ENCODE measurements at regions not wholly inside any gene's neighbourhood (a gene's known extent, or its start where the extent isn't known, plus 50 kb on each side); places are given as distances from the start of the nearest gene placed in this dataset.
"Not testable (repeated sequence)": the region's sequence is repeated elsewhere in the genome, so short reads cannot be mapped to it uniquely, and the experiment has no call there.

DNA sequence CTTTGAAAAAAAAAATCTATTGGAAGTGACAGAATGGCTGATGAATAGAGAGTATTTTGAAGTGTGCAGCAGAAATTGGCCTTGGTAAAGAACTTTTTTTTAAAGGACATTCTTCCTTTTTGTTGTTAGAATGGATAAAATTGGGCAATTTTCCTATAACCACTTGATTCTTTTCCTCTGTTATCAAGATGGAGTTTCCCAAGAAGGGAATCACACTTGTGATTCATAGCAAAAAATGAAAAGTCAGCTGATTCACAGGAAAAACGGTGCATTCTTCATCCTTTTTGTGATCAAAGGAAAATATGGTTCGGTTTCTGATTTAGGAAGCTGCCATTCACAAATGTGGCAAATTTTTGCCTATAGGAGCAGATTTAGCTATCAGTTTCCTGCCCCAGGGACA lies 486.8 kb downstream of the GBE1 start:
- DNase-seq, result no peak

DNA sequence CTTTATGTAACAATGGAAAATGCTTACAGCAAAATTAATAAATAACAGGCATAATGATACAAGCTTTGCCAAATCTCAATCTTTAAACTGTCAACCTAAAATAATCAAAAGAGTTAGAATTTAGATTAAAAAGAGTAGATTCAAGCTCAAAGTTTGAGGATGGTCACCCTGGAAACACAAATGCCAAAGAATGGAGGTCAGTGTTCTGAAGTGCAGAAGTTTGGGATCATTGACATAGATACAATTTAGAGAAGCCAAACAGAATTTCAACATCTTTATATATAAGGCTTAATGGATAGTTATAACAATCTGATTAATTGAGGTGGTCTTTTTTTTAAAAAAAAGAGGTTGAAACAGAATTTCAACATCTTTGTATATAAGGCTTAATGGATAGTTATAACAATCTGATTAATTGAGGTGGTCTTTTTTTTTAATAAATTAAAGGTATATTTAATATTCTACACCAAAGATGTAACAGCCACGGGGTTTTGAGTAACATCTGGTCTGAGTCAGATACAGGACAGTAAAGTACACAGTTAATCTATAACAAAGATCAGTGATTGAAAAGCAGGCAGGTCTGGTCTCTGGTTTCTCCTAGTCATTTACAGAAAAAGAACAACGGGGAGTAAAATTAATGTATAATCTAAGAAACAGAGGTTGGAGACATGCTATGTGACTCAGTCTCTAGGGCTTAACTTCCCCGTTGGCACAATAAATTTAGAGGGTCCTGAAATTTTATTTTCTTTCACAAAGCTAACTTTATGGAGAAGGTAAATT lies 490.7 kb downstream of the GBE1 start:
- no peak for DNase-seq

GRCh38 chr3:81268526-81268925 lies 492.9 kb downstream of the GBE1 start:
- DNase-seq, result no peak

DNA sequence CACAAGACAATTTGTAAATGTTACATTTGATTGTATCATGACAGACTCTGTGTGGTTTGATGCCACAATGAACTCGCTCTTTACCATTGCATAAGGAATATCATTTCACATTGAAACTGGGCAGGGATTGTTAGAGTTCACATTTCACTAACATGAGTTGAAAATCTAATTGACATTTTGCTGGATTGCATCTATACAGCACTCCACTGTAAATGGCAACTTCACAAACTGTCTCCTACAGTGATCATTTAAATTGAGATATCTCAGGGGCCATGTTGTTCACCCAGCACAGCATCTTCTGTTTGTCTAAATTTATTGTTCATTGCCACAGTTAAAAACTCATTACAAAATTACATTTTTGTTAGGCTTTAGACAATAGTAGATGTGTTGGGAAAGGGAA lies 499.4 kb downstream of the GBE1 start:
- DNase-seq, result no peak

DNA sequence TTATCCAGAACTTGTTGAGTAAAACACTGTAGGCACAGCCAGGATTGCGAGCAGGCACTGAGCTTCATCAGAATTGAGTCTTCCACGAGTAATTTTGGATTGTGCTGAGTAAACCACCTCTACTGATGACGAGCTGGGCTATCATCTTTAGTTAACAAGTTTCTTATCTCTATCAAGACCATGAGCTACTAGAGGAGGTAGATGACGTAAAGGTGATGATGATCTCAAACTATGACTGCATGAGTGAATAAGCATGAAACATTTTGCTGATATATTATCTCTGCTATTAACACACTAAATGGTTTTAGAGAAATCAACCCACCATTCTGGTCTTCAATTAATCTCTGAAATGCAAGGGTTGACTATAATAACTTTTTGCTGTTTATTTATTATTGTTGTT lies 506.0 kb downstream of the GBE1 start:
- DNase-seq, result no peak

GRCh38 chr3:81251096-81251495 lies 510.3 kb downstream of the GBE1 start:
- DNase-seq, result no peak

DNA sequence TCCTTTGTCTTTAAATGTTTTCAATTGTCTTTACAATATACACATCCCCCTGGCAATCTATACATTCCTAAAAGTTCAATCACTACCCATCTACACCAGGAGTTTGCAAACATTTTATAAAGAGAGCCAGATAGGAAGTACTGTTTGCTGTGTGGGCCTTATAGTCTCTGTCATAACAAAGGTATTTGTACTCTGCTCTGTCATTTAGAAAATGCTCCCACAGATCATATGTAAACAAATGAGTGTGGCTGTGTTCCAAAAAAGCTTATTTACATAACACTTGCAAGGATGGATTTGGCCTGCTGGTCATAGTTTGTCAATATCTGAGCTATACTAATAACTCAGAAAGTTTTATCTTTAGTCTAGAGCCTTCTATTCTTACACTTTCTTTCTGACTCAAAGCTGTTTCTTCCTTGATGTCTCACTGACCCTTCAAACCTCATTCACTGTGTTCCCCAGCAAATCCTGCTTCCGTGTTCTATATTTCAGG lies 511.9 kb downstream of the GBE1 start:
- DNase-seq, result no peak

DNA sequence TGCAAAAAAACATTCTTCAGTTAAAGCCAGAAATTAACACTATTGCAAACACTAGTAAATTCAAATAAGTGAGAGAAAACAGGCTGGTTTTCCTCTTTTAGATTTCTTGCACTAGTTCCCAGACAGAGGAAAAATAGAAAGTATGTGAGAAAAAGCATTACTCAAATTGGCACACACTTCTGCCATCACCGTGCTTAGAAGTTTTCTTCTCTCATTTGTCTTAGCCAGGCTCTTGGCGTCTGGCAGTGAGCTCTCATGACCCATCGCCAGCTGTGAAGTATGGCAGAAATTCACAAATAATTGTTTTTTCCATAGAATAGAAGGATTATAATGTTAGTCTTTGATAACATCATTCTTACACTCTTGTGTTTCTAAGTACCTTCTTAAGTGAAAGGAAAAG lies 515.9 kb downstream of the GBE1 start:
- DNase-seq, result no peak

GRCh38 chr3:81245043-81245442 lies 516.4 kb downstream of the GBE1 start:
- DNase-seq, result no peak

GRCh38 chr3:81244231-81244630 lies 517.2 kb downstream of the GBE1 start:
- DNase-seq, result no peak

GRCh38 chr3:81242871-81243270 lies 518.6 kb downstream of the GBE1 start:
- DNase-seq, result no peak

DNA sequence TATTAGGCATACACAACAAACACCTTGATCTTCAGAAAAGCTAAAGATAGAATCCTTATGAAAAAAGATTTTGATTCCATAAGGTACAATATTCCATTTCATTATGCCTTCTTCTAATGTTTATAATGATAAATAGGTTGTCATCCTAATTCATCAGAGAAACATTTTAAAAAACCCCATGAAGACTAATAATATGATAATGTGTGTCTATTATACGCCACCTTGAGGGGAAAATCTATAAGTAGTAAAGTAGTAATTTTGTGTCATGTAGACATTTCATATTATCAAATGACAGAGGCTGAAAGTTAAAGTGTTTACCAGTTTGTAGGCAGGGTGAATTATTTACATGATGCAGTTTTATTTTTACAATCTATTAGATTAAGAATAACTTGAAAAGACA lies 524.3 kb downstream of the GBE1 start:
- DNase-seq, result no peak

GRCh38 chr3:81218023-81218422 lies 543.4 kb downstream of the GBE1 start:
- no peak for DNase-seq

DNA sequence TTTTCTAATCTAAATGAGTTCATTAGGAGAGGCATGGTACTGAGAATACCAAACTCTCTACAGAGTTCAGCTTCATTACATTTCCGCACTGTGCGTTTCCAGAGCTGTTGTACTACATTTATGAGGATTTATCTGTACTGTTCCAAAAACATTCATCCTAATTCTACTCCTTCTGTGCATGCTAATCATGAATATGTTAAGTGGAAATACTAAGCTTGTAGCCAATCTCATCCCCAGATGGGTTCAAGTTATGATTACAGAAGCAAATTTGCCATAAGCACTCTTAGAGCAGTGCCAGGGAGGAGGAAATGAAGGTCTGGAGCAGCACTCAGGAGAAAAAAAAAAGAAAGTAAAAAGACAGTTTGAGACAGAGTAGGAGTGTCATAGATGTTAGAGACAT lies 544.3 kb downstream of the GBE1 start:
- no peak for DNase-seq

GRCh38 chr3:81216192-81216591 lies 545.3 kb downstream of the GBE1 start:
- no peak for DNase-seq

DNA sequence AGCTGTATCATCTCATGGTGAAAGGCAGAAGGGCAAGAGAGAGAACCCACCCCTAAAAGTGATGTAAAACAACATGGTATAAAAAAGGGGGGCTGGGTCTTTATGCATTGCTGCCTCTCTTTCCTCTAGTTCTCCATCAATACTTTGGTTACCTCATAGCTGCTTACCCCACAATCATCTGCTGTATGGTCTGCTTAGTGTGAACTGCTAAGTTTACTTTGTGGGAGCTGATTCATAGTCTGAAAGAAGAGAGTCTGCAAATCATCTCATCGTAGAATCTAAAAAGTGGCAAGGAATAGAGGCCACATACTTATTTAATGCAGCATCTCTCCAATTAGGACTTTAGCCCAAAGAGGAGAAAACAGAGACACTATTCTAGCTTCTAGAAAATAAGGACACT lies 546.8 kb downstream of the GBE1 start:
- no peak for DNase-seq

DNA sequence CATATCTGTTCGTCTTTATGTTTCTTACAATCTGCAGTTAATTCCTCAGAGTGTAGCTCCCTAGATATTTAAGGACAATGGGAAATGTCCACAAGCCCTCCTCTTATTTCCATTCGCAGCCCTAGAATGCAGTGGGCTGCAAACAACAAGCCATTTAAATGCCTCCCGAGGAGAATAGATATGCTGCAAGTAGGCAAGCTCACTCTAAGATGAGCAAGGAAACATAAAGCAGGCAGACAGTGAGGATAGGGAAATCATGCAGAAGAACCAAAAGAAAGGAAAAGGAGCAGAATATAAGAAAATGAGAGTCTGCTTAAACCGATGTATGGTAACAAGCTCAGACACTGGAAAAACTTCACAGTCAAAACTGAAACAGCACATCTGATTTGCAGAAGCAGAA lies 561.9 kb downstream of the GBE1 start:
- DNase-seq, result no peak

GRCh38 chr3:81198756-81199155 lies 562.7 kb downstream of the GBE1 start:
- DNase-seq, result no peak

DNA sequence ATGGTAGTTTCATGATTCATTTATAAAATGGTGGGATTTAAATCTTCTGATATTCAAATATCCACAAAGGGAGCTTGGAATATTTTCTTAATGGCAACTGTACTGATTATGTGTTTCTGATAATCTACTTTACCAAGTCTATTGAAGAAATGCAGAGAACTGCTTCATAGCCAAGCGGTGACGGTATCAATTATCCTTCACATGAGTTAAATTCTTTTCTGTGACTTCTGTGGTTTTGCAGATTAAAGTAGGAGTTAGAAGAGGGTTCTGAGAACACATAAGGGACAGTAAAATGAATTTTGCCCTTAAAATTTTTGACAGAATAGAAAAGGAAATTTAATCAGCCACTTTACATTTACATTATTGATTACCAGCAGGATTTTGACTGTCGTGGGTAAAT lies 563.2 kb downstream of the GBE1 start:
- DNase-seq, result no peak

- no peak for DNase-seq
Observed at GRCh38 chr3:81197386-81197785, 564.1 kb downstream of the GBE1 start.

GRCh38 chr3:81195478-81195877 lies 566.0 kb downstream of the GBE1 start:
- no peak for DNase-seq

DNA sequence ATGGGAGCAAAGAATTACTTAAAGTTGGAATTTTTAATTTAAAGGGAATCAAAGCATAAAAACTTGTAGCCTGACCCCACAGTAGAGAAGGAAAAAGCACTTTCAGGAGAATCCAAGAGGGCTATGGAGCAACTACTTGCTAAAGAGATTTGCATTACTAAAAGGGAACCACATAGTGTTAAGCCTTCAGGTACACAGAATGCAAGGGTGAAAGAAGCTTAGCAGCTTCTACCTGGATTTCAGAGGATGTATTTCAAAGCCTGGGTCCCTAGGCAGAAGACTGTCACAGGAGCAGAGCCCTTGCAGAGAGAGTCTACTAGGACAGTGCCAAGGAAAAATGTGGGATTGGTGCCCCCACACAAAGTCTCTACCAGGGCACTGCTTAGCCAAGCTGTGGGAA lies 575.0 kb downstream of the GBE1 start:
- DNase-seq, result no peak

DNA sequence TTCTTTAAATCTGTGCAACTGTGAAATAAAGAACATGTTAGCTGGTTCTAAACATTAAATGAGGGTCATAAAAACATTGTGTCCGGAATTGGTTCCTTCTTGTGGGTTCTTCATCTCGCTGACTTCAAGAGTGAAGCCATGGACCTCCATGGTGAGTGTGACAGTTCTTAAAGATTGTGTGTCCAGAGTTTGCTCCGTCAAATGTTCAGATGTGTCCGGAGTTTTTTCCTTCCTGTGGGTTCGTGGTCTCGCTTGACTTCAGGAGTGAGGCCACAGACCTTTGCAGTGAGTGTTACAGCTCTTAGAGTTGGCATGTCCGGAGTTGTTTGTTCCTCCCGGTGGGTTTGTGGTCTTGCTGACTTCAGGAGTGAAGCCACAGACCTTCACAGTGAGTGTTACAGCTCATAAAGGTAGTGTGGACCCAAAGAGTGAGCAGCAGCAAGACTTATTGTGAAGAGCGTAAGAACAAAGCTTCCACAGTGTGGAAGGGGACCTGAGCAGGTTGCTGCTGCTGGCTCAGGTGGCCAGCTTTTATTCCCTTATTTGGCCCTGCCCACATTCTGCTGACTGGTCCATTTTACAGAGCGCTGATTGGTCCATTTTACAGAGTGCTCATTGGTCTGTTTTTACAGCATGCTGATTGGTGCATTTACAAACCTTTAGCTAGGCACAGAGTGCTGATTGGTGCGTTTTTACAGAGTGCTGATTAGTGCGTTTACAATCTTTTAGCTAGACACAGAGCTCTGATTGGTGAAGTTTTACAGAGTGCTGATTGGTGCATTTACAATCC lies 579.2 kb downstream of the GBE1 start:
- DNase-seq, result not testable (repeated sequence)

DNA sequence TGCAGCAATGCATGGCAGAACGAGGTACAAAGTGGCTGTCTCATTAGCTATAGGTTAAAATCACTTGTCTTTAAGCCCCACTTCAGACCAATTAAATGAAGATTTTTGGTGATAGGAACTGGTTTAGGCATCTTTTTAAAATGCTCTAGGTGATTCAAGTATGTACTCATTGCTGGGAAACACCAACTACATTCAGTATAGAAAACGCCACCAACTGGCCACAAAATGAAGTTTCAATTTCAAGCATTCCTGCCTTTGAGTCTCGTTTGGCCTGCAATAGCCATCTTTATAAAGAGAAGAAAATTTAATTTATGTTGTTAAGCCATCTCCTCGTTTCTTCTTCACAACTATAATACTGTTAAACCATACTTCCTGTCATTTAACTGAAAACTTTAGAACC lies 587.9 kb downstream of the GBE1 start:
- no peak for DNase-seq
